Ammon's horn (tissue), 1 donor: ENCODE measurements at regions not wholly inside any gene's neighbourhood (a gene's known extent, or its start where the extent isn't known, plus 50 kb on each side); places are given as distances from the start of the nearest gene placed in this dataset.

Experiments
- DNase-seq: peaks from one replicate; pipeline ENCODE4 v3.0.0-alpha.2; 2016; ENCODE audit warnings: low spot score

DNA sequence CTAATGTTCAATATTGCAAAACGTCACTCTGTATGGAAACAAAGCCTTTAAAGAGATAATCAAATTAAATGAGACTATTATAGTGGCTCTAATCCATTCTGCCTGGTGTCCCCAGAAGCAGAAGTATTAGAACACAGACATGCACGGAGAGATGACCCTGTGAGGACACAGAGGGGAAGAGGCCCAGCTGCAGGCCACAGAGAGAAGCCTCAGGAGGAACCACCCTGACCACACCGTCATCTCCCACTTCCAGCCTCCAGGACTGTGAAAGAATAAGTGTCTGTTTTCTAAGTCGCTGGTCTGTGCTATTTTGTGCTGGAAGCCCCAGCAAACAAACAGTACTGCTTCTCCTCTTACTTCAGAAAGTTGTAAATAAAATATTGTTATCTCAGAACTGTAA, 283.5 kb upstream of the ADARB2 start:
- no peak for DNase-seq

DNA sequence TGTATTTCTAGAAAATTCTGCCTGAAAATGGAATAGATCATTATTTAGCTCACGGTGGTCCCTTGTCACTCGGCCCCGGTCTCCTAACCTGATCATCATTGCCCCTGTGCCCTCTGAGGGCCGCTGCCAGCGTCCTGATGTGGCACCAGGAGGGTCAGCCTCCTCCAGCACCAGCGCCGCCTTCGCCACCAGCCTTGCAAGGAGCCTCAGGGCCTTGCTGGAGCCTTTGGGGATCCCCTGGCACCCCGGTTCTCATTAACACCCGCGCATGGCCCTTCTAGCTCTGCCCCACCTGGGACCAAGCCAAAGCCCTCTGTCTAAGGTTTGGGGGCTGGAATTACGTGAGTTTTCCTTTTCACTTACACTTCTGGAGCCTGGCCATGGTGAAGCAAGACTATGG, 282.5 kb upstream of the ADARB2 start:
- DNase-seq, result no peak

DNA sequence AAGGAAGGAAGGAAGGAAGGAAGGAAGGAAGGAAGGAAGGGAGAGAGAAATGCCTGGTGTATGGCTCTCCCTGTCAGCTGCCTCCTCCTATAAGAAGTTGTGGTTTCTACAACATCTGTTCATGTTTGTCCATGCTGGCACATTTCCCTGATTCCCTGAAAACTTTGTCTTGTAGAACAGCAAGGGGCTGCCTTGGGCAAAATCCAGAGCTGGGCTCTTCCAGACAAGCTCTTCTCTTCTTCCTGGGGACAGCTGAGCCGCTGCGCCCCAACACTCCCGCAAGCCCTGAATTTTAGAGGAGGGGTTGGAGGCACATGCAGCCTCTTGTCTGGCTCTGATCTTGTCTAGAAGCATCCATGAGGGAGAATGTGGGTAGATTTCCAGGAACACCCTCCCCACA, 282.0 kb upstream of the ADARB2 start:
- no peak for DNase-seq

DNA sequence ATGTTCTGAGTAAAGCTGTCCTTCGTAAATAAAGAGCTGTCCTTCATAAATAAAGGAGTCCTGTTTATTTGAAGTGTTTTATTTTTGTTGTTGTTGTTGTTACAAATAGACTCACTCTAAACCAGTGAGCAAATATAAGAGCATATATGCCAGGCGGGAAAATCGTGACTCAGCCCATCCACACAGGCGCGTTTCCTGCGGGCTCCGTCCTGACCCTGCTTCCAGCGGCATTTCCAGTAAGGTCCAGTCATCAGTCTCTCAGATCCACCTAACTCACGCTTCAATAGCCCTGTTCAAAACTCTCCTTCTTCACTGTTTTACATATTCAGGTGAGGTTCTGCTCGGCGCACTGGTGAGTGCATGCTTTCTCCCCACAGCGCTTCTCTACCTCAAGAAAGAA, 277.2 kb upstream of the ADARB2 start:
- DNase-seq, result no peak

DNA sequence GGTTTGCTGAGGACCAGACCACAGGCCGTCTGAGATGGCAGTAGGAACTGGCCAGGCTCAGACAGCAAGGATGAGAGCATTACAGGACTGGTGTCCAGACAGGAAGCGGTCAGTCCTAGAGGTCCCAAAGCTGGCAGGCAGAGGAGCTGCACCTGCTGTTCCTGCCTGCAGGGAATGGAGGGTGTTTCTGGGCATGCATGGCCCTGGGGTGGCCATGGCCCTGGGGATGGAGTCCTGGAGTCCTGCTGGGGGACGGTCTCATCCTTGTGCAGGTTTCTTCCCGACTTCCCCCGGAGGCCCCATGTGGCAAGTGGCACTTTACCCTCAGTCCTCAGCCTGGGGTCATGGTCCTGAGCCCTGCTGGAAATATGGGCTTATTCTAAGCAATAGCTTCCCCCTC, 274.9 kb upstream of the ADARB2 start:
- no peak for DNase-seq

DNA sequence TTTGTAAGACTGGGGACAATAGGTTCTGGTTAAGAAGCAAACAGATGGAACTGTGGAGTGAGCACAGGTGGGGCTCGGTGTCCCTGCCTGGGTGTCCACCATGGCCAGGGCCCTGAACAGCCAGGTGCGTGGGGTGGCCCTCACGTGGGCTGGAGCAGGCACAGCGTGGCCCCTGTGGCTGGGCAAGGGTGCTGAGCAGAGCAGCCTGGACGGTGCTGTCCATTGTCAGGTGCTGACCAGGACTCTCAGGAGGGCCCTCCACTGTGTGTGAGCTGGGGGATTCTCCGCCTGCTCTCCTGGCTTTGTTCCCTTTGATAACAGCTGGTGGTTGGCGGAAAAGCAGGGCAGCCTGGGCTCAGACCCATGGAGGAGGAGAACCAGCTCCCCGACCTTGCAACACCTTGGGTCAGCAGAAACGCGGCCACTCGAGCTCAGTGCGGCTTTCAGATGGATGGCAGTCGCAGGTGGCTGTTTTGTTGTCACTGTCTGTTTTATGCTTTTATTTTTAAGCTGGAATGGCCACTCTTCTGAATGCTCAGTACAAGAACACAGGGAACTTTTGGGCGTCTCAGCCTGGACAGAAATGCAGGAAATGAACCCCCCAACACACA, 273.9 kb upstream of the ADARB2 start:
- DNase-seq, result no peak

DNA sequence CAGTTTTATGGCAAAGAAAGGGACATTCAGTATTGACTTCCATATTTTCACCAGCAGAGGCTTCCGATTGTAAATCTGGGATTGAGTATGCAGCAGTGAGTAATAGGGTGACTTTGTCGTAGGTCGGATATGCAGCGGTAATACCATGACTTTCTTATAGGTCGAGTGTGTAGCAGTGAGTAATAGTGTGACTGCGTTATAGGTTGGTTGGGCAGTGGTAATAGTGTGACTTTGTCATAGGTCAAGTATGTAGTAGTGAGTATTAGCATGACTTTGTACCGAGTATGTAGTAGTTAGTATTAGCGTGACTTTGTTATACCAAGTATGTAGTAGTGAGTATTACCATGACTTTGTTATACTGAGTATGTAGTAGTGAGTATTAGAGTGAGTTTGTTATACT, 268.2 kb upstream of the ADARB2 start:
- DNase-seq, result no peak

DNA sequence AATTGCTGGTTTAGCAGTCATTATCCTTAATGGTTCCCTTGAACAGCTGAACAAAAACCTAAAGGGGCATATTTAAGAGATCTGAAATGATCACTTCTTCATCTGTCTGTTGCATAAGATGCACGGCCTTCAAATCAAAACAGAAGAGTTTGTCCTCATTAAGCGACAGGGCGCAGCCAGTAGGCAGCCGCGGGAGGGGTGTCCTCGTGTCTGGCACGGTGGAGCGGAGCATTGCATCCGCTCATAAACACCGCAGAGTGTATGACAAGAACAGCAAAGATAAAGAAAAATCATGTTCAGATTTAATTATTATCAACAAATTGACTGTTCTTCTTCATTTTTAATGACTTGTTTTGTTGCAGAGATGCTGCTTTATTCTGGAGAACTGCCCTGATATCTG, 255.6 kb upstream of the ADARB2 start:
- DNase-seq, result no peak

DNA sequence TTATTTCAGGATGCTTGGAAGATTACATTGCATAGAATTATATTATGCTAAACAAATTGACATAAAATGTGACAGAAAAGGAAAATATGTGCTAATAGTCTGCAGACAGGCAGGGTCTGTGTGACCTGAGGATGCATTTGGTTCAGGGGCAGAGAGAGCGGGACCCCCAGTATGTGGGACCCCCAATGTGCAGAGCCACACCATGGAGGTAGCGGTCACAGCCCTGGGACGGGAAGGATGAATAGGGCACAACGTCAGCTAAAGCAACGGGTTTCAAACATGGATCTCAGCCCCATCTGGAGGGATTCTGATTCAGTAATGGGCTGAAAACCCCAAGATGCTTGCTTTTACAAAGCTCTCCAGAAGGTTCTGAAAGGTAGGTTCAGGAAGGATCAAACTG, 251.8 kb upstream of the ADARB2 start:
- DNase-seq, result no peak

DNA sequence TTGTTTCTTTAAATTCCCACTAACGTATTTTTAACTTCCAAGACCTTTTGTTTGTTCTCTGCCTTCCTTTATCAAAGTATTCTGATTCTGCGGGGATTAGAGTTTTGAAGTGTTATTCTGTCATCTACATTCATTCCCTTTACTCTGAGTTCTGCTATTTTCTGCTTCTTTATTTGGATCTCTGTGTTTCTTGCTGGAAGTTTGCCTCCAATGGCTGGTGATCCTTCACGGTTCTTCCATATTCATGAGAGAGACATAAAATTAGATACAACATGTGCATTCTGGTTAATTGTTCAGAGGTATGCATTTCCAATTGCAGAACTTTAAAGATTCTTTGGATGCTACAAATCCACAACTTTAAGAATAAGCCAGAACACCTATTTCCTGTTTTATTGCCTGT, 244.7 kb upstream of the ADARB2 start:
- DNase-seq, result no peak

DNA sequence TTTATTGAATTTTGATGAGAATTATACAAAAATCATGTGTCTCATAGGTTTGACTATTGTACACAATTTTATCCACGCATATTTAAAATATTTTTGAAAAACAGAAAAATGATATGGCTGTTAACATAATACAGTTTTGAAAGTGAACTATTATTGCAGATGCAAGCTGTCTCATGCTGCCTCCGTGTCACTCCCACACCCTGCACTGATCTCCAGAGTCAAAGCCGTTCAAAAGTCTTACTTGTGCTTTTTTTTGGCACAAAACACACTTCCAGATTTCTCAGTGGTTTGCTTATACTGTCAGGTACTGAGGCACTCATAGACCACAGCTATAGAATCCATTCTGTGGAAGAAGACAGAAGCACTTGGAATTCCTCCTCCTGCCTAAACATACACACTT, 243.1 kb upstream of the ADARB2 start:
- DNase-seq, result no peak

DNA sequence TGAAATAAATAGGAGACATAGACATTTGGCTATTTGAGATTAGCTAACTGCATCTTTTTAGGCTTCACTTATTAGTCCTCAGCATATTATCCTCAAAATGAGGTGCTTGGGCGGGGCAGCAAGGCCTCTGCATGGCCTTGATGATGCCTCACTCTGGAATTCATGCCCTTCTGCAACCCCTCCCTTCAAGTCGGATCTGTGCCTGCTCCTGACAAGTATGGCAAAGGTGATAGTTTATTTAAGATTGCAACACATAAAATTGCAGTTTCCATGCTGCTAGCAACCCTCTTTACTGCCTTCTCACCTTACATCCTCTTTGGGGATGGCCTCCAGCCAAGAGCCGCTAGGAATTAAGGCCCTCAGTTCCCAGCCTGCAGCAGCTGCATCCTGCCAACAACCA, 241.3 kb upstream of the ADARB2 start:
- DNase-seq, result no peak

DNA sequence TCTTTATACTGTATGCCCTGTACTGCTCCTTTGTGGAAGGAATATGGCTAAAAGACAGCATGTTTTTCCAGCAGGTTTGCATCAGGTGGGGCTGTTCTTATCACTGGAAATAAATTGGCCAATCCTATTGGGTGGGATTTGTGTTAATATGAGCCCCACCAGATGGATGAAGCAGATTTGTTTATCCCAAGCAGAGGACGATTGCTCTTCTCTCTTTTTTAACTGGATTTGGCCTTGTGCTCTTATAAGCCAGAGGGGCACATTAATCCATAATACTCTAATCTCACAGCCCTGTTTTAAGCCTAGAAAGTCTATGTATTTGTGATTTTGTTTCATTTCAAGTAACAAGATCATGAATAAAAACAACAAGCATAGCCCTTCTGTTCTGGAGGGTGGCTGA, 240.1 kb upstream of the ADARB2 start:
- DNase-seq, result no peak

DNA sequence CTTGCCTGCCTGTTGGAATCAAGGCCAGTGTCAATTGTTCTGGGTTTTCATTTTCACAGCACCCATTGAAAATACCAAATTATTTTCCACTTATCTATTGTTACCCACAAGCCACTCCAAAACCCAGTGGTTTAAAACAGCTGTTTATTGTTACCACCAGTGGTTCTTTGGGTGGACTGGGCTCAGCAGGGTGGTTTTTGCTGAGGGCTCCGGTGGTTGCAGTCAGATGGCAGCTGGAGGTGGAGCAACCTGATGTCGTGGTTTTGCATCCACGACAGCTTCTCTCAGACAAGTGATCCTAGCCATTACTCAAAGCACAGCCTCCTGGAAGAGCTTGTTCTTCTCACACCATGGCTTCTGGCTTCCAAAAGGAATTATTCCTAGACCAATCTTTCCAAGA, 235.1 kb upstream of the ADARB2 start:
- no peak for DNase-seq

DNA sequence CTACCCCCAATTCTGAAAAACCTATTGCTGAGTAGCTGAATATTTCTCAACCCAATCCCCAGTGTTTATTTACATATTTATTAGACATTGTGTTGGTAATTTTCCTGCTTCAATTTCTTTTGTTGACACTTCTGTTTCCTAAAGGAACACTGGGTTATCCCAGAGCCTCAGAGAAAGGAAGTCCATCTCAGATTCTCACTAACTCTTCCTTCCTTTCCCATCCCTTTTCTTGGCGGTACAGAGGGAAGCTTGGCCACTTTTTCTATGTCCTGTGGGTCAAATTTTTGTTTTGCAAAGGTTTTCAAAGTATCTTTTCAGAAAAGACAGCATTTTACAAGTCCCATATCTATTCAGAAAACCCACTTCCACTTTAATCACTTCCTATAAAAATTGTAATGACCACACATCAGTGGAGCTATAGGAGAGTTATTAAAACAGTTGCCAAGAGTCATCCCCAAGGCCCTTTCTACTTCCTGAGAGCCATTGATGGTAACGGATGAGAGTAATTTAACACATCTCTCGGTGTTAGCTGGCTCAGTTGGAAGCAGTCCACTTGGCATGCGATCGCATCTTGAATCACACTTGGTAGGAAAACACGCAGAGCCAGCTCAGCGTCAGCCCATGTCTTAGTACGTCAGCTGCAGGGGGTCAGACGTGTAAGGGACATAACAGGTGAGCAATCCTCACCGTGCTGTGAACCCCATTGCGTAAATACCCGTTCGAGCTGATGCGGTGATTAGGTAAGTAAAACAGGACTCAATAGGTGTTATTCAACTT, 231.1 kb upstream of the ADARB2 start:
- no peak for DNase-seq

DNA sequence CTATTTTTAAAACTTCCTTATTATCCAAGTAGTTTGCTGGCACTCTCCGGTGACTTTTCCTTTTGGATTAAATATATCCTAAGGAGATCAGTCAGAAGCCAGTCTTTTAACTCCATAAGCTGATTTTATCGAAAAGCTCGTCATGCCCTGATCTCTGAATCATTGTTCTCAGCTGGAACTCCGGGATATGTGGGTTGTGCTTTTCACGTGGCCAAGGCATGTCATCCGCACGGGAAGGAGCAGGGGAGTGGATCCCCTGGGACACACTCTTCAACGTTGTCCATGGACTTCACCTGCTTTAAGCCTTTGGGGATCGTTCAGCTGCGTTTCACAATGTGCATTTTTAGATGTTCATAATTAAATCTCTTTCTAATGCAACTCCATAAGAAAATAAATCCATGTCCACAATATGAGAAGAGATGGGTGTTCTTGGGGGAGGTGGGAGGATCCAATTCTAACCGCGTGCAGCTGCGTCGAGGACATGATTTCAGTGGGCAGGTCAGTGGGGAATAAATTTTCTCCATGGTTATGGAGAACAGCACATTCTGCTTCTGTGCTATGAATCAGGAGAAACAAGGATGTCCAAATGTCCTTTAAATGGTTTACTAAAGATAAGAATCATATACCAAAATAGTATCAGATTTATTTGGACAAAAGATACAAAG, 229.5 kb upstream of the ADARB2 start:
- DNase-seq, result no peak

DNA sequence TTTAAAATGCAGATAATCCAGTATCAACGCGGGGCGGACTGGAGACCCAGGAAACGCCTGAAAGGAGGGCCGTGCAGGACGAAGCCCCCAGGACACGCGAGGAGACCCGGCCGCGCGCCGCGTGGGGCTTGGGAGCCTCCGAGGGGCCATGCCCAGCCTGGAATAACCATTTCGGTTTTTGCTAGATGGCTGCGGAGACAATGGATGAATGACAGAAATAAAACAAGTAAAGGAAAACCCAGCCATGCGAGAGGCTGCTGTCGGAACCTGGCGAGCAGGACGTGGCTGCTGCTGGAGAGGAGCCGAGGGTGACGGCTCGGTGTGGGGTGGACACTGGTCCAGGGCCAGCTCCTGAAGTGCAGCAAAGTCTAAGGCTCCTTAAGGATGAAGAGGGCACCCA, 227.2 kb upstream of the ADARB2 start:
- no peak for DNase-seq

DNA sequence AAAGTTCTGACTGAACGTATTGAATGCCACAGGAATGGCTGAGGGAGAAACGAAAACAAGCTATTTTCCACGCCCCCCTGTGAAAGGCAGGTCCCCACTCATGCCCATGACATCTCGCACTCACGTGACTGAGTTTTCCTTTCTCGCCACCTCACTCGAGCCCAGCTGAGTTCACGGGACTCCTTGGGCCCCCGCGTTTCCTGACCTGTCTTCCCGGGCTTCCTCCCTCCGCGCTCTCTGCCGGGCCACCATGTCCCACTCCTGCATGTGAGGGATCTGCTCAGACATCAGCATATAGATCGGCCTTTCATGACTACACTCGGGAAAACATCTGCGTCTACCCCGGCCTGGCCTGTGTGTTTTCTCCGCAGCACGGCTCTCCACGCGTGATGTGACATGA, 226.0 kb upstream of the ADARB2 start:
- DNase-seq, result no peak

DNA sequence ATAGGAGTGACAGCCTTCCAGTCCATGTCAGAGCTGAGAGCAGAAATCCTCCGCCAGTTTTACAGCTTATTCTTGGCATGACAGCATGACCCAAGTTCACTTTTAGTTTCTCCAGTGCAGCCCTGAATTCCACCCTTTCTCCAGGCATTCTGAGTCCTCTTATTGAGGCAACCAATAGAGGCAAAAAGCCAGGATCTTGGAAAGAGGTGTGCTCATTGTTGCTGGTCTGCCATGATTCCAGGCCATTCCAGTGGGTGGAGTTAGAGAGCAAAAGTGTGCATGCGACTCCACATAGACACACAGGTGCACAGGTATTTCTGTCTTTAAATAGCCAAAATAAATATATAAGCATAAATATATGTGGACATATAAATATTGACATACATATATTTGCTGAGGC, 224.7 kb upstream of the ADARB2 start:
- DNase-seq, result no peak

DNA sequence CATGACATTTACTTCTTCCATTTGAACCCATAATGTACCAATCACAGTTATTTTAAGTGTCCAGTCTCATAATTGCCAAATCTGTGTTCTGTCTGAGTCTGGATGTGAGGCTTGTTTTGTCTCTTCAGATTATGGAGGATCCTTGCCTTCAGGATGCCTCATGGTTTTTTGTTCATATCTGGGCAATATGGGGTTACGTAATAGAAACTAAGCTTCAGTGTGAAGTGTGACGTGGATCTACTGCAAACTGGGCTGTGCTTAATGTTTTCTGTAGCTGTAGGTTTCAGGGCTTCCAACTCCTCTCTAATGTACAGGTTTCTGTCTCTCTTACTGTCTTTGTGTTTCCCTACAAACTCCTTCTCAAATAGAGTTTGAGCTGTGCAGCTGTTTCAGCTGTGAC, 223.7 kb upstream of the ADARB2 start:
- no peak for DNase-seq

DNA sequence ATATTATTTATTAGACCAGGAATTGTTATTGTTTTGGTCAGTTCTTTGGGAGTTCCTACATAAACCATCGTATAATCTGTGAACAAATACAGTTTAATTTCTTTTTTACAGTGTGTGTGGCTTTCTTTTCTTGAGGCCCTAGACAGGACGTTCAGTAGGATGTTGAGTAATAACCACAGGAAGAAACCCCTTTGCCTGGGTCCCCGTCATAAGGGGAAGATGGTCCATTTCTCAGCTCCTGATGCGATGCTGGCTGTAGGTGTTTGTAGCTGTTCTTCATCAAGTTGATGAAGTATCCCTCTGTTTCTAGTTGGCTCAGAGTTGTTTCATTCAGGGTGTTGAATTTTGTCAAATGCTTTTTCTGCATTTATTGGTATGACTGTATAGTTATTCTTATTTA, 219.7 kb upstream of the ADARB2 start:
- DNase-seq, result no peak

DNA sequence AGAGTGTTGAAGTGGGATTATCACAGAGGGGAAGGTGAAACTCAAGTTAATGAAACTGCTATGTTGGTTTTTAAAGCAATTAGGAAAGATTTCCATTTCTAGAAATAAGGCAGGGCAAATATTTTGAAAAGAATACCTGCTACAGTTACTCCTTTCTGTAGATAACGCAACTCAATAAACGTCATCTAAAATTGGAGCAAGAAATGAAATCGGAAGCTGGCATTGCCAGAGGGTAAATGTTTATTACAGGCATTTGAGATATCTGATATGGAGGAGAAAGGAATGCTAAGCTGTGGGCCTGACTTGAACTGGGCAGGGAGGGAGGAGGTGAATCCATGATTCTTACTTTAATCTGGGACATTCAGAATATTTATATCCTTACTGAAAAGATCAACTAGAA, 217.0 kb upstream of the ADARB2 start:
- no peak for DNase-seq
